CMK (cell line): ENCODE measurements at regions not wholly inside any gene's neighbourhood (a gene's known extent, or its start where the extent isn't known, plus 50 kb on each side); places are given as distances from the start of the nearest gene placed in this dataset.

ENCODE experiments used
- DNase-seq: peaks from one replicate; pipeline ENCODE4 v3.0.0-alpha.2; 2010; ENCODE audit warnings: low read depth

DNA sequence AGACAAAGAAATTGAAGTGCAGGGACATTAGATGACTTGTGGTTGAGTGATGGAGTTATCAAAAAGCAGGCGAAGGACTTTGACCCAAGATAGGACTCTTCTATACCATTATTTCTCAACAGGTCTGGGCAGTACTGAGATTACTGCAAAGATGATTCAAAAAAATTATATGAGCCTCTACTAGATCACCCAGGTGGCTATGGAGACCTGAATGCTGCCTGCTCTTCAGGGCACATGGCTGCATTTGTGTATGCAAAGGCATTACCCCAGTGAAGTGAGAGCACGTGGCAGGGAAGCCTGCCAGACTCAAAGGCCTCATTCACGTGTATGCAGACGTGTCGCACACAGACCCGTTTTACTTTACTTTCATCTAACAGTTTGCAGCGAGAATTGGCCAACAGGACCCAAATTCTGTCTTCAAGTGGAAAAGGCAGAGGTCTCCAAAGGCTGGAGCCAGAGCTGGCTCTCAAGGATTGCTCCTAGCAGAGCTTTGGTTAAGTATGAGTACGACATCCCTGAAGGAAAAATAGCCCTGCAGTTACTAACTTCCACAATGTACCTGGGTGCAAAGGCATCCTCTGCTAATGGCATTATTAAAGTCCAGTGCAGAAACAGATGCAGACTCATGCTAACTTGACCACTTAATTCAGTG lies 113.8 kb upstream of the ARMC2 start:
- DNase-seq, result no peak

DNA sequence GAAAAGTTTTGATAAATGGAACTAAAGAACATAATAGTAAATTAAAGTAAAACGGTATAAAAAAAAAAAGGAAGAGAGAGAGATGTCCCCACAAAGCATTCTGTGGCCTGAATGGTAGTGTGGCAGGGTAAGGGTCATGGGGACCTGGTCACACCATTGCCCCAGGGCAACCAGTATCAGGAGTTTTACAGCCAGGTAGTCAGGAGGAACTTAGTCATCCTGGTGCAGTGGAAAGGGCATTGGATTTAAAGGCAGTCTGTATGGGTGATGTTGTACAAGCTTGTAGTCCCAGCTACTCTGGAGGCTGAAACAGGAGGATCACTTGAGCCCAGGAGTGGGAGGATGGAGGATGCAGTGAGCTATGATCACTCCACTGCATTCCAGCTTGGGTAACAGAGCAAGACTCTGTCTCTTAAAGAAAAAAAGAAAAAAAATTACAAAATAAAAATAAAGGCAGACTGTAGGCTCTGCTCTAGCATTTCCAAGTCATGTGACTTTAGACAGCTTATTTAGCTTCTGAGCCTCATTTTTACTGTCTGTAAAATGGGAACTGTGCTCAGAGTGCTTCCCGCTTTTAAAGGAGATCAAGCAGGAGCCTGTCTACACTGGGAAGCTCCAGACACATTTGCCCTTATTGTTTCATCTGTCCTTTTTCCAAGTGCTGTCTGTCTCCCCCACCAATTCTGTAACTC lies 112.8 kb upstream of the ARMC2 start:
- no peak for DNase-seq

DNA sequence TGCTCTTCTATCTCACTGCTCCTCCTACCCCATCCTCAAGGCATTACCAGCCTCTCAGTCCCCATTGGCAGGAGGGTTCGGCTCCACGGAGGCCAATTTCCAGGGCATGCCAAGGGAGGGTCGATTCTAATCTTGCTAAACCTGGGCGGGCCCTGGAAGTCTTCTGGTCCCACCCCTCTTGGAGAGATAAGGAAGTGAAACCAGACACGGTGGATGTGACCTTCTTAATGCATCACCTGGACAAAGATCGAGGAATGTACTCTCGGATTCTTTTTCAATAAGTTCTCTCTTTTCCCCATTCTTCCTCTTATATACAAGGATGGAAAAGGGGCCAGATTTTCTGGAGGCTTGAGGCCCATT lies 112.2 kb upstream of the ARMC2 start:
- DNase-seq, result no peak

DNA sequence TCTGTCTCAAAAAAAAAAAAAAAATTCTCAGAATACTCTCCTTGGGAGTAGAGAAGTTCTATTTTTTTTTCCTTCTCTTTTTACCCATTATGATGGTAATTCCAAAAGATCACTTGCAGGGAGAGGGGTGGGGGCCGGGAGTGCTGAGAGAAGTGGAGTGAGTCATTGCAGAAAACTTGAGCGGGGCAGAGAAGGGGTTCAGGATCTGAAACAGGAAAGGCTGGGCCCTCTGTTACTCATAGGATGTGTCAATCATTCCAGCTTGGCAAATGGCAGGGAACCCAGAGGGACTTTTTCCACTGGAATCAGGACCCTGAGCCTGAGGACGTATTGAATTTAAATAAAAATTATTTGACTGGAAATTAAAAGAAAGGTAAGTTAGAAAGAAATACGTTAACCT lies 111.4 kb upstream of the ARMC2 start:
- no peak for DNase-seq

DNA sequence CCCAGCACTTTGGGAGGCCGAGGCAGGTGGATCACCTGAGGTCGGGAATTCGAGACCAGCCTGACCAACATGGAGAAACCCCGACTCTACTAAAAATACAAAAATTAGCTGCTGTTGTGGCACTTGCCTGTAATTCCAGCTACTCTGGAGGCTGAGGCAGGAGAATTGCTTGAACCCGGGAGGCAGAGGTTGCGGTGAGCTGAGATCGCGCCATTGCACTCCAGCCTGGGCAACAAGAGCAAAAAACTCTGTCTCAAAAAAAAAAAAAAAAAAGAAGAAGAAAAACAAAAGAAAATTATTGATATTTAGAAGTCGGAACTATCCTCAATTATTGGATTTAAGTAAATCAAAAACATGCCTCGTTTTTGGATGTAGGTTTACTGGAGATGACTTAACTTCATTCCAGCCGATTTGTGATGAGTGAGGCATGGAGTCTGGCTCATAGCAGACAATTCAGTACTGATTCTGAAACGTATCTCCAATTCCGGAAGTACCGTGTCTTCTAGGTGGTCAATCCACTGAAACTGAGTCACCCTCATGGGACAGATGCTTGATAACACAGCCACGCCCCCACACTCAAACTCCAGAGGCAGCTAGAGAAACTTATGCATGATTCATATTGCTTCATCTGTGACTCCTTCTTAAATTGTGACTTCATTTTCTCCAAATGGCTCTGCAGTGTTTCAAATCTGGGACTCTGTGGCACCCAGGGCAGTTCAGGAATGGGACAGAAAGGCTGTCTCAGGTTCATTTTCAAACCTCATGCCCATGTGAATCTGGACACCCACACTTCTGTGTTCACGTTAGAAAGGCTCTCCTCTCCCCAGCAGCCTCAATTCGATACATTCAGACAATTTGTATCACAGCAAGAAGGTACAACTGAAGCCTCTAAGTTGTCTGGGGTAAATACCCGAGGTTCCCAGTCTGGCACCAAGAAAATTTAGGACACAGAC lies 110.4 kb upstream of the ARMC2 start:
- DNase-seq, result no peak

DNA sequence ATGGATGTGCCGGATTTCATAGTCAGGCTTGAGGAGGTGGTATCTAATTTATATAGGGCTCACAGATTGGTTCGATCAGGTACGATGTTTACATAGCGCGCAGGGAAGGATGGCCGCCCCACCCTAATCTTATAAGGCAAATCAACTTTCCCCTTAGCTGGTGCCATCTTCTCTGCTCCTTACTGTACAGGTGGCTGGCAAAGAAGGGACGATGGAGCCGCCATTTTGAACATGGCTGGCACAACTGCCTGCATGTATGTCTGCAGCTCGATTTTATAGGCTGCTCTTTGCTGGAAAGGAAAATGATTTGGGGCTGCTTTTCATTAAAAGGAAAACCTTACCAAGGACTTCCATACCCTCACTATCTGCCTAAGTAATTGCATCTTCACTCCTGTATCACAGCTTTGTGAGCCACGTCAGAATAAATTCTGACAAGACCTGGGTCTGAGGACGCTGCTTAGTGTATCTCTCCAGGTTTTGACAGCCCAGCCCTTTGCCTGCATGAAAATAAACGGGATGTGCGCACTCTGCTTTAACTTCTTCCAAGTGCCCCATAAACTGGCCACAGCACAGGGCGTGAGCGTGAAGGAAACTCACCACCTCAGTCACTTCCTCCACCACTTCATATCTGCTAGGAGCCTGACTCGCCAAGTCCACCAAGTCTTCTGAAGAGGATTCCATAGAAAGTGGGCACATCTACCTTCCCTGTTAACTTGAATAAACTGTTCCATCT lies 109.4 kb upstream of the ARMC2 start:
- DNase-seq, result no peak

DNA sequence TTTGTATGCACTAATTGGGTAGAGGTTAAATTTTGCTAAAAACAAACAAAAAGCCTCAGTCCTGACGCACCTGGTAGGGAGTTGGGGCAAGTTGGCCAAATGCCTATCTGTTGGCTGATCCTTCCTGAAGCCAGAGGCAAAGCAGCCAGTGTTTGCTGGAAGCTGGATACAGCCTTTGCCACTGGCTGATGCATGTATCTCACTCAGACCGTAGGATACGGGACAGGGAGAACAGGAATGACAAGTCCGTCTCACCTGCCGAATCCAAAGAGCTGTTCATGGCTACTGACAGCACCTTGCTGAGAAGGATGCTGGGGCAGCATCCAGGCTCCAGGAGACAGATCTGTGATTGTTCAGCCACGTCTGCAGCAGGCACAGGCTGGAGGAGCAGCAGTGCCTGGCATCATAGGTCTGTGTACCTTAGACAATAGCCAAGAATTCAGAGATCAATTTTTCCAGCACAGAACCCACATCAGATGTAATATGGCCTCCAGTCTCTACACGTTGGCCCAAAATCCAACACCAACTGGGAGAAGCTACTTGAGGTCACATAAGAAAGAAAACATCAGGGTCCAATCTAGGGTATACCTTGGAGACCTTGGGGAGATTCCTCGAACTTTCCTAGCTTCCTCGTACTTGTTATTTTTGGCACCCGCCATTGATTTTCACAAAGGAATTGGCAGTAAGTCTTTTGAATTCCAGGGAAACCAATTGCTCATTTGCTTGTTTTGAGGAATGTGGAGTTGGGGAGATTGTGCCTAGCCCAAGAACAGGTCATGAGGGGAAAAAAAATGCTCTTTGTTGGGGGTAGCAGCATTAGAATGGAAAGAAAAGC lies 108.5 kb upstream of the ARMC2 start:
- no peak for DNase-seq

DNA sequence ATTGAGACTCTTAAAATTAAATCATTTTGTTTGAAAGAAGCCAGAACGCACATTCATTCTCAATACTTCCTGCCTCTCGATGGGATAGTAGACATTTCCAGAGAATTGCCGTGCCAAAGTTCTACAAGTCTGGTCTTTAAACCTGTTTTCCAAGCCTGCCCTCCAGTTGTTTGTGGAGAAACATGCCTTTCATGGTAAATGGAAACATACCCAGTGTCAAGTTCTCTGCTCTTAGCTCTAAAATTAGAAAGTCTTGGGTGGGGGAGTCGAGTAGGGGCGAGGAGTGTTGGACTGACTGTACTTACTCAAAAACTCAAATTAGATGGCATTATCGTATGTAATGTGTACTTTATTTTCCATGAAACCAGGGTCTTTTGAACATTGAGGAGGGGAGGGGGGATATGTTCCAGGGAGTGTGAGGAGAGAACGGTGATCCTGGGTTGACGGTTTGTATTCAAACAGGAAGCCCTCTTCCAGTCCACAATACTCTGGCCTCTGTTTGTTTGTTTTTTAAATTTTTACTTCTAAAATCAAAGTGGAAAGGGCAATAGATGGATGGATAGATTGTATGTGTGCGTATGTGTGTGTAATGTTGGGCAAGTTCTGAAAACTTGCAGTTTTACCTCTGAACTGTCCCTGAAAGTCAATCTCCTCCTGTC lies 106.8 kb upstream of the ARMC2 start:
- no peak for DNase-seq

DNA sequence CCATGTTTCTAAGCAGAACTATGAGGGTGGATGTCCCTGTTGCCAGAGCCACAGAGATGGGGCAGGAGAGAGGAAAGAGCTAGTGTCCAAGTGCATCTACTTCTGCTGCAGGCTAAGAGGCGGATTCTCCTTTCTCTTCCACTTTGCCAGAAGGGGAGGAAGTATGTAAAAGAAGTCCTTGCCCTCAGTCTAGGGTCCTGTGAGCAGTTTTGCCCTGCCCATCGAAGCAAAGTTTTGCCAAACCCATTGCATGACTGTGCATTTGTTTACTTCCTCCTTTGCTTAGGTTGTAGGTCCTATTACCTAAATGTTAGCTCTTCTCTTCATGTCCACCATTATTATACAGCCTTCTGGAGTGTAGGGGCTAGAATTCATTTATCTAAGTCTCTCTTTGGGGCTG lies 106.2 kb upstream of the ARMC2 start:
- DNase-seq, result peak; percentile 26

DNA sequence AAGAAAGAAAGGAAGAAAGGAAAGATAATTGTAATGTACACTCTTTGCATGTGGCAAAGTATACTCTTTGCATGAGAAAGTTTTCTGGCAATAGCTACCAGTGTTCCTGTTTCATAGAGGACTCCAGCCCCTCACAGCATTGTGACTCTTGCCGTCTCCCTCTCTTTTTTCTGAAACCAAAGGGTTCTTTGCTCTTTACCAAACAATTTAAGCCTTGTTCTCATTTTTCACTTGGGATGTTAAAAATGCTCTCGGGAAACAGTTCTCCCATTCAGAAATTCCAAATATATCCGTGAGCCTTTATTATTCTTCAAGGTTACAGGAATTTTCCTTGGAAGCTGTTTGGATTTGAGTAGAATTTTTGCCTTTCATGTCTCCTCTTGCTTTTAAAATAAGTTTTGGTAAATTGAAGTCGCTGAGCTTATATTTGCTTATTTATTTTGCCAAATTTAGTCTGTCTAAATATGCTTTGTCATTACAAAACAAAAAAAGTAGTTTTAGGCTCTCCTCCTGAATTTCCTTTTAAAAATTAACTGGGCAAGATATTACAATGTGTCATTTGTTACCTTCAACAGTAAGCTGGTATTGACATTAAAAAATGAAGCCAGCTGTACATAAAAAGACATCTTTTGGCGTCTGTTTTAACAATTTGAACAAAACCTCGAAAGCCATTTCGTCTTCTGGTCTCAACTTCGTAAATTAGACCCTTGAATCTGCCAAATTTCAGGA lies 103.8 kb upstream of the ARMC2 start:
- no peak for DNase-seq

DNA sequence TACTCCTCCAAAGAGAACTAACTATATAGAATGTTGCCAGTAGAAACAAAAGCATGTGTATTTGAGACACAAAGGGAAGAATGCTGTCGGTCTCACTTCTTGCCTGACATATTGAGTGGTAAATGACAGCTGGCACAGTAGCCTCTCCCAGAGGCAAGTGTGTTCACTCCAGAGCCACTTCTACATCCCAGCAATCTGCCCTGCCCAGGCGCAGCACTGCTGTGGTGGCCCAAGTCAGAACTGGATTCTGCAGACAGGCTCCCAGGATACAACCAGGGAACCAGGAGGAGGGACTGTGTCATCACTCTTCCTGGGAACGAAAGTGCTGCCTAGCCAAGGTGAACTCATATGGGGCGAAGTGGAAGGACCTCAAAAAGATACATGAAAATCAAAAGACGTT lies 103.2 kb upstream of the ARMC2 start:
- DNase-seq, result no peak

DNA sequence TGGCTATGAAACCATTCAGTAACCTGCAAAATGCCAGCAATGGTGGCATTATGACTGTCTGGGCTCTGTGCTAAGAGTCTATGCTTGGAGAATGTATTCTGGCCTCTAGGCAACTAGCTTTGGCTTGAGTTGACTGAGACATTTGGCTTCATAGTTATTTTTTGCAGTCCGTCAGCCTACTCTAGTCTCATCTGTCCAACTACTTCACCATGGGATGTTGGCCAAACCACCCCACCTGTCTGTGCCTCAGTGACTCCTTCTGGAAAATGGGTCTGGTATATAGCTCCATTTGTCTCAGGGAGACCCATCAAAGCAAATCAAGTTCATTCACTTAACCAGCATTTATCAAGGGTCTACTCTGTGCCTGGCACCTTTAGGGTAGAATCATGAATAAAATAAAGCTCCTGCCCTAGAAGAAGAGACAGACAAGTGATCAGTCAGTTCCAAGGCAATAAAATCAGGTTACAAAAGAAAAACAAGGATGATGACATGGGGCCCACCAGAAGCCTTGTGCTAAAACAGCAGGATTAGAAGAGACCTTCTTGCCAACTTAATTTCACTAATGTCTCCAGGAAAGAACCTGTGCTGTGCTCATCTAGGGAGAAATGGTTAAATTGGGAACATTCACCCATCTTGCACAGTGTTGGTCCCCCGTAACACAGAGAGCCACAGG lies 102.4 kb upstream of the ARMC2 start:
- DNase-seq, result no peak

DNA sequence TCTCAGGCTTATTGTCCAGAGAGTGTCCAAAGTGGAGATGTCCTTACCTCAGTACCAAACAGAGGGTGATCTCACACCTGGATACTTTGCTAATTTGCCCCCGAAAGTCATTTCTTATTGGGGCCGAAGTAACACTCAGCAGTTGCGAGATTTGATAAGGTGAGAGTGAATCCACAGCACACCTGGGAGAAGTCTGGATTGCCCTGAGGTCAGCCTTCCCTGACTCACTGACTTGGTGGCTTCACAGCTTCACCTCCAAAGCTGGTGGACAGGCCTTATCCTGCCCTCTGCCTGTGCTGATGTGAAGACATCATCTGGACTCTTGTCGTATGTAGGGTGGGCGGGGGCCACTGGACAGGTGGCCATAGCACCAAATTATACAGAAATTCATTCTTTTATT lies 101.9 kb upstream of the ARMC2 start:
- DNase-seq, result no peak

DNA sequence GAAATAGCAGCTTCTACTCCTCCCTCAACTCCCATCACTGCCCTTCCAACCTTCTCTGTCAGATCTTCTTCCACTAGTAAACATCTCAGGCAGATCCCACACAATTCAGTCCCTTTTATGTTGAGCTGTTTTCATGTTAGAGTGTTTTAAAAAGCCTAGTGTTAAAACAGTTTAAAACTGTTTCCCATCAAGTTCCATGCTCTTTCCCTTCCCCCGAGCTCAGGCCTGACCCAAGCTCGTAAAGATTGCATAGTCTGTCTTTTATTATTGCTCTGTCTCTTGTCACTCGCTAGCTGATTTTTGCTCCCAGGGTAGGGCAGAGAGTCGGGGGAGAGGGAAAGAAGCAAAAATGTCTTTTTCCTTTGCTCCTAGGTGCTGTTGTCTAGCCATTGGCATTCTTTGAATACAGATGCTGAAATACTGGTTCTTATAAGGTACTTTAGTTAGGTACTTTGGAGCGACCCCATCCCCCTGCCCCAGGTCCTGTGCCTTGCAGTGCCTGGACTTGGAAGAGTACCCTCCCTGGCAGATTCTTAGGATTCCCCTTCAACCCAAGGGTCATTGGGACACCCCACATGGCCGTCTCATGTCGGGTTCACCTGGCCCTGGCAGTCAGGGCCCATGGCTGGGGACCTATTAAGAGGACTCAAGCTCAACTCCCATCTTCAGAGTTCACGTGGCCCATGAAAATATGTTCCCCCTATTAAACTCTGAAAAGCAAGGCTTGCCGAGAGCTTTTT lies 101.2 kb upstream of the ARMC2 start:
- DNase-seq, result no peak

DNA sequence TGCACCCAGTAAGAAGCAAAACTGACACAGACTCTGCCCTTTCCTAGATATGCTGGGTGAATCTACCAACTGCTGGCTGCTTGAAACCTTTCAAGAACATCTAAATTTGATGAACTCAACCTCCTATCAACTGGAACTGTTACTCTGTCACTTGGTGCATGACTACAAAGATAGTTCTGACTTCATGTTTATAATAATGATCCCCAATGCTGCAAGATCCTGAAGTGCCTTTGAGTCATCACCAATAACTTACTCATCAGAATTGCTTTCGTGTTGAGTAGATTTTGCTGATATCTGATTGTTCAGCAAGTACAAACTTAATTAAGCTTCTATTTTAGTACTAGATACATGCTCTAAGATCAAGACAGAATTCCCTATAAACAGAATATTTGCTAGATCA lies 100.2 kb upstream of the ARMC2 start:
- DNase-seq, result no peak

DNA sequence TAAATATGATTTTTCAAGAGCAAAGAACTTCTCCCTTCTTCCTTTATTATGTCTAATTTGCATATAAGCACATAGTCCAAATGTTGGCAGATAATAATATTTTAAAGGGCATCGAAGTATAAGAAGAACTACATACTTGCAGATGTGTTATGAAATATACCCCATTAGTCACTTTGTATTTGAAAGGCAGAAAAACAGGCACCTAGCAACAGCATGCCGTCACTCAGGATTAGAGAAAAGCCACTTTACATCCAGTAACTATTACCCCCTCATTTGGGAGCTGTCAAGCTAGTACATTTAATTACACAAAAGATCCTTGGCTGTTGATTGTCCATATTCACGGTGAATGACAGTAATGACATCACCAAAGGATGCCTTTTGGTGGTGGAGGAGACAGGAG lies 99.3 kb upstream of the ARMC2 start:
- DNase-seq, result no peak

DNA sequence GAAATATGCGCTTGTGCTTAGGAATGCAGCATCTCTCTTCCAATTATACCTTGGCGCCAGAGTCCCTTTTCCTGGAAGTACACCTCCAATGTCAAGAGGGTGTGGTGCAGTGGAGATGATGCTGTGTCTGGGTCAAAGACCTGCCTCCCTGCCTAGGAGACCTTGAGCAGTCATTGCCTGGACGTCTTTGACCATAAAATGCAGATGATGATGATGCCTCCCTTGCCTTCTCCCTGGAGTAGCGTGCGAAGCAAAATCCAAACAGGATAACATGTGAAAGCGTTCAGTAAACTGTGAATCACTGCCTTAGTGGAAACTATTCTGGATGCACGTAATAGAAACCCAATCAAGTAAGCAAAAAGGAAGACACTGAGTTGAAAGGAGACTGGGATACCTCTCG lies 97.4 kb upstream of the ARMC2 start:
- no peak for DNase-seq

DNA sequence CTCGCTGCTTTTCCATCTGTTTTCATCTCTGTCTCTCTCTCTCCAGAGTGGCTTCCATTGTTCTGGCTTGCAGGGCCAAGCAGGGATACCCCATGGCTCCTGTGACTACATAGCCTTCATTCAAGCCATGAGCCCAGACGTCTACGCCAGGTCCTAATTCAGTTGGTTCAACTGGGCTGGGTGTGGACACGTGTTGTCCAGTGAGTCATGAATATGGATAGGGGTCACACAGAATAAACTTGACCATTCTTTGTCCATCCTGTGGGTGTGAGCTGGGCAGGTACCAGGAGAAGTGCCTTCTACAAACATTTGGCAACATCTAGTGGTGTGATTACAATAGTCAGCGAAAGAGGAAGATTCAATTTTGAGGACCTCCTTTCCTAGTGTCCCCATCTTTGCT lies 96.9 kb upstream of the ARMC2 start:
- no peak for DNase-seq
